Esophagus squamous epithelium (tissue), 5 donors: ENCODE measurements at regions not wholly inside any gene's neighbourhood (a gene's known extent, or its start where the extent isn't known, plus 50 kb on each side); places are given as distances from the start of the nearest gene placed in this dataset.

Experiments
- DNase-seq: peaks from one replicate; lab custom pipeline; 2025; lab: John Stamatoyannopoulos, UW
- H3K27ac ChIP-seq, 4 donors: fragments of 200-600 bp; sonication (generic); one replicate each; pipeline ENCODE4 v1.5.1; 2016 to 2019; ENCODE audit warnings: mild to moderate bottlenecking in 1 of 4
- H3K27me3 ChIP-seq, 4 donors: fragments of 200-600 bp; sonication (generic); 1 replicate in 3 of 4; 2 replicates in 1 of 4; pipeline versions ENCODE4 v1.5.1 to v1.6.0; 2017 to 2021; ENCODE audit warnings: antibody characterized with exemption in 1 of 4
- H3K36me3 ChIP-seq, 3 donors: fragments of 200-600 bp; sonication (generic); one replicate each; pipeline ENCODE4 v1.5.1; 2016 to 2019
- H3K4me1 ChIP-seq, 3 donors: fragments of 200-600 bp; sonication (generic); one replicate each; pipeline ENCODE4 v1.5.1; 2017 to 2019
- H3K4me3 ChIP-seq, 4 donors: fragments of 200-600 bp; sonication (generic); 1 replicate in 3 of 4; 2 replicates in 1 of 4; pipeline ENCODE4 v1.5.1; 2016 to 2019; ENCODE audit warnings: mild to moderate bottlenecking in 2 of 4, moderate library complexity in 1 of 4
- H3K9me3 ChIP-seq, 3 donors: fragments of 200-600 bp; sonication (generic); one replicate each; pipeline ENCODE4 v1.5.1; 2016 to 2019
- CTCF ChIP-seq, 6 experiments: fragments of 450-650 bp in 4 of 6; fragments of 200-600 bp in 2 of 6; sonication (generic) in 2 of 6; IDR thresholded peaks; one replicate each; pipeline ENCODE4 v1.5.1; 2016 to 2019; ENCODE audit warnings: antibody characterized with exemption in 6 of 6, mild to moderate bottlenecking in 4 of 6, moderate library complexity in 4 of 6
- POLR2A ChIP-seq, 4 donors: fragments of 450-650 bp; IDR thresholded peaks; one replicate each; pipeline ENCODE4 v1.6.1; 2017; ENCODE audit warnings: antibody characterized with exemption in 4 of 4, mild to moderate bottlenecking in 4 of 4, moderate library complexity in 3 of 4
- WGBS, 2 donors: methylation state at CpG; one replicate each; pipeline ENCODE4 v1.1.5; 2018; 5-methylcytosine and 5-hydroxymethylcytosine counted together
- intact Hi-C: fragments of 100-400 bp; cut with DNase I; formaldehyde crosslinking; loops from one replicate; pipeline ENCODE4 v1.15.0; 2022
- donor health status: DM: yes; HTN: yes; CAD: no.

- intact Hi-C loops = no loop called here
- Histone ChIP-seq H3K27ac (no peak overlapping the region), H3K36me3 (no peaks in the 10 kb centered on the region), H3K9me3 (no peaks in the 10 kb centered on the region), H3K27me3 (no peaks in the 10 kb centered on the region), H3K4me3 (no peak overlapping the region), H3K4me1 (peaks cover 0 to 17% (median 0%) of the 10 kb centered on the region in 3 donors)
- DNase-seq = no peak
- 80 to 89% methylated on average over 4 to 5 of the region's 6 CpGs for WGBS, 2 donors
- TF ChIP-seq POLR2A (IDR thresholded peaks at IDR 0.05) (no peak), CTCF (IDR thresholded peaks at IDR 0.05) (no peak)
Observed at GRCh38 chr15:100760357-100760903, 119.2 kb upstream of the ALDH1A3 start.

GRCh38 chr15:100761290-100761935, 118.2 kb upstream of the ALDH1A3 start:
- no peak overlapping the region for H3K27ac ChIP-seq
- 84 to 89% methylated on average over 6 to 7 of the region's 13 CpGs for WGBS, 2 donors
- H3K27me3 ChIP-seq = no peaks in the 10 kb centered on the region
- DNase-seq = no peak
- TF ChIP-seq POLR2A (IDR thresholded peaks at IDR 0.05) = no peak
- no peak for TF ChIP-seq CTCF (IDR thresholded peaks at IDR 0.05)
- intact Hi-C loops = no loop called here
- H3K9me3 ChIP-seq = no peaks in the 10 kb centered on the region
- peaks cover 0 to 17% (median 0%) of the 10 kb centered on the region in 3 donors for H3K4me1 ChIP-seq
- no peak overlapping the region for H3K4me3 ChIP-seq
- no peaks in the 10 kb centered on the region for H3K36me3 ChIP-seq

- DNase-seq = no peak
- no peak overlapping the region for H3K4me3 ChIP-seq
- intact Hi-C loops = no loop called here
- H3K27ac ChIP-seq = no peak overlapping the region
- H3K9me3 ChIP-seq = no peaks in the 10 kb centered on the region
- H3K4me1 ChIP-seq = peaks cover 0 to 17% (median 0%) of the 10 kb centered on the region in 3 donors
- no peaks in the 10 kb centered on the region for H3K36me3 ChIP-seq
- peaks cover 0 to 8% (median 0%) of the 10 kb centered on the region in 4 donors for H3K27me3 ChIP-seq
- TF ChIP-seq POLR2A (IDR thresholded peaks at IDR 0.05) = no peak
- no peak for TF ChIP-seq CTCF (IDR thresholded peaks at IDR 0.05)
- 79 to 87% methylated on average over 12 of the region's 12 CpGs for WGBS, 2 donors
Observed at GRCh38 chr15:100762289-100762688, 117.3 kb upstream of the ALDH1A3 start.

DNA sequence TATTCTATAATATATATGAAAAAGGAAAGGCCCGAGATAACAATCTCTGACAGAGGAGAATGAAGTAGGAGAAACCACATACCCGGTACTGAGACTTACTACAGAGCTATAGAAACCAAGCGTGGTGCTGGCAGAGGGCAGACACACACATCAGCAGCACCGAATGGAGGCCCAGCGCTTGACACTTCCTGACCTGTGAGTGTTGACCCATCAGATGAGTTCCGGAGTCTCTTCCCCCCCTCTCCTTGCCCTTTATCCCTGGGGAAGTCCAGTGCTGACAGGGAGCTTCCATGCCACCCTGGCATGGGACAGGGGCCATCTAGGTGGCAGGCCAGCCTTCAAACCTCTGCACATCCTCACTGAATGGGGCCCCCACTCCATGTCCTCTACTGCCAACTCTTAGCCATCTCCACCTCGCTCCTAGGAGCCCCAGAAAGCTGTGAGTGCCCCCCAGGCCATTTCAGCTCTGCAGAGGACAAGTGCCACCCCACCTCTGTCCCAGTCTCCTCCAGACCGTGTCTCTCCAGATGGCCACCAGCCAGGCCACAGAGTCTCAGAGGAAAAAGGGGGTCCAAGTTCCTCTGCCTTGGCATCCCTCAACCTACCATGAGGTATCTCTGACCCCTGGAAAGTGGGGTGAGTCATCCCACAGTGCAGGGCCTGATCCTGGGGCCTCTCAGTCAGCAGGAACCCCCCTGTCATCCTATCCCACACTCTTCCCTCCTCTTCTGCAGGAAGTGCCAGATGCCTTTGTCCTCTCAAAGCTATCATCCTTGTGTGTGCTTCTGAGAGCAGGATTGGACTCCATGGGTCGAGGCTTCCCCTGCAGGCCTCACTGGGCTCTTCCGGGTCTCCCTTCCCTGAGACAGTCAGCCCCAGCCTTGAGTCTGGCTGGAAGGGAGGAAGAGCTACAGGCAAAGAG, 116.5 kb upstream of the ALDH1A3 start:
- peaks cover 0 to 17% (median 0%) of the 10 kb centered on the region in 3 donors for H3K4me1 ChIP-seq
- no peak overlapping the region for H3K4me3 ChIP-seq
- 74 to 75% methylated on average over 8 of the region's 10 CpGs for WGBS, 2 donors
- intact Hi-C loops = no loop called here
- no peaks in the 10 kb centered on the region for H3K9me3 ChIP-seq
- peaks cover 0 to 8% (median 0%) of the 10 kb centered on the region in 4 donors for H3K27me3 ChIP-seq
- DNase-seq = no peak
- H3K27ac ChIP-seq = no peak overlapping the region
- TF ChIP-seq CTCF (IDR thresholded peaks at IDR 0.05) (no peak), POLR2A (IDR thresholded peaks at IDR 0.05) (no peak)
- H3K36me3 ChIP-seq = no peaks in the 10 kb centered on the region
